ENCODE measurements at regions not wholly inside any gene's neighbourhood (a gene's known extent, or its start where the extent isn't known, plus 50 kb on each side); places are given as distances from the start of the nearest gene placed in this dataset.

DNA sequence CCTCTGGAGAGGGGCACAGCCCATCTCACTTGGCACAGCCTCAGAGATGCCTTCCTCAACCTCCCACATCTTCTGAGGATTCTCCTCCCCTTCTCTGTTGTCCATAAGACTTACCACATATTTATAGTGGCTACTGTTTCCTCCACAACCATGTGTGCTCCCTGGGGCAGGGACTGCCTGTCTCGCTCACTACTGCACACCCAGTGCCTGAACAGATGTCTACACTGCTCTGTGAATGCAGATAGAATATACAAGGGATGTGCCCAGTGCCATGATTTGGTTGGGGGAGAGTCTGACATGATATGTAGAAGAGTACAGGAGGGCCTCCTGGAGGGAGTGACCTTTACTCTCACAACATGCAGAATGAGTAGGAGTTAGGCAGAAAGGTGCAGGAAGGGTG is 67.3 kb upstream of the ANO1 start:
- Histone ChIP-seq H3K4me1 (no peaks in the 10 kb centered on the region), H3K4me3 (no peak overlapping the region), H3K4me2 (no peak overlapping the region), H3K9me3 (no peaks in the 10 kb centered on the region), H3K27ac (no peak overlapping the region)
- no peak for FAIRE-seq
- ATAC-seq = no peak
- 8% methylated on average over 1 of the region's 1 CpG for WGBS (ENCODE audit: missing lambda C conversion rate)
- no peak for TF ChIP-seq NR3C1 (IDR thresholded peaks at IDR 0.05)
- no peak for TF ChIP-seq EP300 (IDR thresholded peaks at IDR 0.05)
- TF ChIP-seq, protein P1, sequence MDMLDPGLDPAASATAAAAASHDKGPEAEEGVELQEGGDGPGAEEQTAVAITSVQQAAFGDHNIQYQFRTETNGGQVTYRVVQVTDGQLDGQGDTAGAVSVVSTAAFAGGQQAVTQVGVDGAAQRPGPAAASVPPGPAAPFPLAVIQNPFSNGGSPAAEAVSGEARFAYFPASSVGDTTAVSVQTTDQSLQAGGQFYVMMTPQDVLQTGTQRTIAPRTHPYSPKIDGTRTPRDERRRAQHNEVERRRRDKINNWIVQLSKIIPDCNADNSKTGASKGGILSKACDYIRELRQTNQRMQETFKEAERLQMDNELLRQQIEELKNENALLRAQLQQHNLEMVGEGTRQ (IDR thresholded peaks at IDR 0.05) = no peak
- TF ChIP-seq, protein P2, sequence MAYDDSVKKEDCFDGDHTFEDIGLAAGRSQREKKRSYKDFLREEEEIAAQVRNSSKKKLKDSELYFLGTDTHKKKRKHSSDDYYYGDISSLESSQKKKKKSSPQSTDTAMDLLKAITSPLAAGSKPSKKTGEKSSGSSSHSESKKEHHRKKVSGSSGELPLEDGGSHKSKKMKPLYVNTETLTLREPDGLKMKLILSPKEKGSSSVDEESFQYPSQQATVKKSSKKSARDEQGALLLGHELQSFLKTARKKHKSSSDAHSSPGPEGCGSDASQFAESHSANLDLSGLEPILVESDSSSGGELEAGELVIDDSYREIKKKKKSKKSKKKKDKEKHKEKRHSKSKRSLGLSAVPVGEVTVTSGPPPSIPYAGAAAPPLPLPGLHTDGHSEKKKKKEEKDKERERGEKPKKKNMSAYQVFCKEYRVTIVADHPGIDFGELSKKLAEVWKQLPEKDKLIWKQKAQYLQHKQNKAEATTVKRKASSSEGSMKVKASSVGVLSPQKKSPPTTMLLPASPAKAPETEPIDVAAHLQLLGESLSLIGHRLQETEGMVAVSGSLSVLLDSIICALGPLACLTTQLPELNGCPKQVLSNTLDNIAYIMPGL (CRISPR knock-in tag; IDR thresholded peaks at IDR 0.05; ENCODE audit: borderline replicate concordance) = no peak
- TF ChIP-seq TP53 (CRISPR knock-in tag; IDR thresholded peaks at IDR 0.05) = no peak
- TF ChIP-seq SMC3 (IDR thresholded peaks at IDR 0.05) = no peak
- TF ChIP-seq RNF2 (IDR thresholded peaks at IDR 0.05; ENCODE audit: borderline replicate concordance, low read depth) = no peak
- DNase-seq (ENCODE audit: low read depth in 1 of 2, low spot score in 1 of 2) = no peak
- ChIA-PET POLR2A (no interaction called here), CTCF (no interaction called here)

DNA sequence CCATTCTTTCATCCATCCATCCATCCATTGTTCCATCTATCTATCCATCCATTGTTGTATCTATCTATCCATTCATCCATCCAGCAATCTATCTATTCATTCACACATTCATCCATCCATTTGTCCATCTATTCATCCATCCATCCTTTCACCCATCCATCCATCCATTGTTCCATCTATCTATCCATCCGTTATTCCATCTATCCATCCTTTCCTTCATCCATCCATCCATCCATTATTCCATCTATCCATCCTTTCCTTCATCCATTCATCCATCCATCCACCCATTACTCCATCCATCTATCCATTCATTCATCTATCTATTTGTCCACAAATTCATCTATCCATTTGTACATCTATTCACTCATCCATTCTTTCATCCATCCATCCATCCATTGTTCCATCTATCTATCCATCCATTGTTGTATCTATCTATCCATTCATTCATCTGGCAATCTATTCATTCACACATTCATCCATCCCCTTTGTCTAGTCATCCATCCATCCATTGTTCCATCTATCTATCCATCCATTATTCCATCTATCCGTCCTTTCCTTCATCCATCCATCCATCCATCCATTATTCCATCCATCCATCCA is 65.9 kb upstream of the ANO1 start:
- 0% methylated on average over 2 of the region's 2 CpGs for WGBS (ENCODE audit: missing lambda C conversion rate)
- ChIA-PET CTCF (no interaction called here), POLR2A (no interaction called here)
- TF ChIP-seq FOSL2 (IDR thresholded peaks at IDR 0.05) (no peak), FOSL2 (CRISPR knock-in tag; IDR thresholded peaks at IDR 0.05) (no peak), HEYL (CRISPR knock-in tag; IDR thresholded peaks at IDR 0.05) (no peak), CBX2 (IDR thresholded peaks at IDR 0.05; ENCODE audit: borderline replicate concordance, low read depth) (no peak), RAD21 (conservative IDR thresholded peaks at IDR 0.05 in 1 of 2, IDR thresholded peaks at IDR 0.05 in 1 of 2) (no peak), ZNF302 (CRISPR knock-in tag; IDR thresholded peaks at IDR 0.05) (no peak), KDM5A (IDR thresholded peaks at IDR 0.05) (no peak), ZFP36 (IDR thresholded peaks at IDR 0.05; ENCODE audit: borderline replicate concordance, partially characterized antibody) (no peak), CHD2 (IDR thresholded peaks at IDR 0.05; ENCODE audit: low read length, partially characterized antibody) (no peak), JUNB (IDR thresholded peaks at IDR 0.05) (no peak), SMC3 (IDR thresholded peaks at IDR 0.05) (no peak)
- TF ChIP-seq, protein P3, sequence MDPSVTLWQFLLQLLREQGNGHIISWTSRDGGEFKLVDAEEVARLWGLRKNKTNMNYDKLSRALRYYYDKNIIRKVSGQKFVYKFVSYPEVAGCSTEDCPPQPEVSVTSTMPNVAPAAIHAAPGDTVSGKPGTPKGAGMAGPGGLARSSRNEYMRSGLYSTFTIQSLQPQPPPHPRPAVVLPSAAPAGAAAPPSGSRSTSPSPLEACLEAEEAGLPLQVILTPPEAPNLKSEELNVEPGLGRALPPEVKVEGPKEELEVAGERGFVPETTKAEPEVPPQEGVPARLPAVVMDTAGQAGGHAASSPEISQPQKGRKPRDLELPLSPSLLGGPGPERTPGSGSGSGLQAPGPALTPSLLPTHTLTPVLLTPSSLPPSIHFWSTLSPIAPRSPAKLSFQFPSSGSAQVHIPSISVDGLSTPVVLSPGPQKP (IDR thresholded peaks at IDR 0.05; ENCODE audit: low read depth, low read length) = no peak
- TF ChIP-seq, protein P4, sequence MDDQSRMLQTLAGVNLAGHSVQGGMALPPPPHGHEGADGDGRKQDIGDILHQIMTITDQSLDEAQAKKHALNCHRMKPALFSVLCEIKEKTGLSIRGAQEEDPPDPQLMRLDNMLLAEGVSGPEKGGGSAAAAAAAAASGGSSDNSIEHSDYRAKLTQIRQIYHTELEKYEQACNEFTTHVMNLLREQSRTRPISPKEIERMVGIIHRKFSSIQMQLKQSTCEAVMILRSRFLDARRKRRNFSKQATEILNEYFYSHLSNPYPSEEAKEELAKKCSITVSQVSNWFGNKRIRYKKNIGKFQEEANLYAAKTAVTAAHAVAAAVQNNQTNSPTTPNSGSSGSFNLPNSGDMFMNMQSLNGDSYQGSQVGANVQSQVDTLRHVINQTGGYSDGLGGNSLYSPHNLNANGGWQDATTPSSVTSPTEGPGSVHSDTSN (IDR thresholded peaks at IDR 0.05) = no peak
- TF ChIP-seq, protein P5, sequence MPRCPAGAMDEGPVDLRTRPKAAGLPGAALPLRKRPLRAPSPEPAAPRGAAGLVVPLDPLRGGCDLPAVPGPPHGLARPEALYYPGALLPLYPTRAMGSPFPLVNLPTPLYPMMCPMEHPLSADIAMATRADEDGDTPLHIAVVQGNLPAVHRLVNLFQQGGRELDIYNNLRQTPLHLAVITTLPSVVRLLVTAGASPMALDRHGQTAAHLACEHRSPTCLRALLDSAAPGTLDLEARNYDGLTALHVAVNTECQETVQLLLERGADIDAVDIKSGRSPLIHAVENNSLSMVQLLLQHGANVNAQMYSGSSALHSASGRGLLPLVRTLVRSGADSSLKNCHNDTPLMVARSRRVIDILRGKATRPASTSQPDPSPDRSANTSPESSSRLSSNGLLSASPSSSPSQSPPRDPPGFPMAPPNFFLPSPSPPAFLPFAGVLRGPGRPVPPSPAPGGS (IDR thresholded peaks at IDR 0.05) = no peak
- TF ChIP-seq, protein P6, sequence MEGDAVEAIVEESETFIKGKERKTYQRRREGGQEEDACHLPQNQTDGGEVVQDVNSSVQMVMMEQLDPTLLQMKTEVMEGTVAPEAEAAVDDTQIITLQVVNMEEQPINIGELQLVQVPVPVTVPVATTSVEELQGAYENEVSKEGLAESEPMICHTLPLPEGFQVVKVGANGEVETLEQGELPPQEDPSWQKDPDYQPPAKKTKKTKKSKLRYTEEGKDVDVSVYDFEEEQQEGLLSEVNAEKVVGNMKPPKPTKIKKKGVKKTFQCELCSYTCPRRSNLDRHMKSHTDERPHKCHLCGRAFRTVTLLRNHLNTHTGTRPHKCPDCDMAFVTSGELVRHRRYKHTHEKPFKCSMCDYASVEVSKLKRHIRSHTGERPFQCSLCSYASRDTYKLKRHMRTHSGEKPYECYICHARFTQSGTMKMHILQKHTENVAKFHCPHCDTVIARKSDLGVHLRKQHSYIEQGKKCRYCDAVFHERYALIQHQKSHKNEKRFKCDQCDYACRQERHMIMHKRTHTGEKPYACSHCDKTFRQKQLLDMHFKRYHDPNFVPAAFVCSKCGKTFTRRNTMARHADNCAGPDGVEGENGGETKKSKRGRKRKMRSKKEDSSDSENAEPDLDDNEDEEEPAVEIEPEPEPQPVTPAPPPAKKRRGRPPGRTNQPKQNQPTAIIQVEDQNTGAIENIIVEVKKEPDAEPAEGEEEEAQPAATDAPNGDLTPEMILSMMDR (IDR thresholded peaks at IDR 0.05) = no peak
- ATAC-seq (no peak), DNase-seq (ENCODE audit: low read depth in 1 of 2, low spot score in 1 of 2) (no peak), FAIRE-seq (no peak)
- Histone ChIP-seq H3K27ac (no peak overlapping the region), H3K4me3 (no peak overlapping the region), H3K4me1 (no peaks in the 10 kb centered on the region), H3K9me3 (no peaks in the 10 kb centered on the region), H3K4me2 (no peak overlapping the region)

Measured in A549 (cell line).